ENCODE measurements at regions not wholly inside any gene's neighbourhood (a gene's known extent, or its start where the extent isn't known, plus 50 kb on each side); places are given as distances from the start of the nearest gene placed in this dataset.

- no peak for TF ChIP-seq SIN3A (IDR thresholded peaks at IDR 0.05; ENCODE audit: borderline replicate concordance, insufficient read depth, low read length)
- TF ChIP-seq, protein P1, sequence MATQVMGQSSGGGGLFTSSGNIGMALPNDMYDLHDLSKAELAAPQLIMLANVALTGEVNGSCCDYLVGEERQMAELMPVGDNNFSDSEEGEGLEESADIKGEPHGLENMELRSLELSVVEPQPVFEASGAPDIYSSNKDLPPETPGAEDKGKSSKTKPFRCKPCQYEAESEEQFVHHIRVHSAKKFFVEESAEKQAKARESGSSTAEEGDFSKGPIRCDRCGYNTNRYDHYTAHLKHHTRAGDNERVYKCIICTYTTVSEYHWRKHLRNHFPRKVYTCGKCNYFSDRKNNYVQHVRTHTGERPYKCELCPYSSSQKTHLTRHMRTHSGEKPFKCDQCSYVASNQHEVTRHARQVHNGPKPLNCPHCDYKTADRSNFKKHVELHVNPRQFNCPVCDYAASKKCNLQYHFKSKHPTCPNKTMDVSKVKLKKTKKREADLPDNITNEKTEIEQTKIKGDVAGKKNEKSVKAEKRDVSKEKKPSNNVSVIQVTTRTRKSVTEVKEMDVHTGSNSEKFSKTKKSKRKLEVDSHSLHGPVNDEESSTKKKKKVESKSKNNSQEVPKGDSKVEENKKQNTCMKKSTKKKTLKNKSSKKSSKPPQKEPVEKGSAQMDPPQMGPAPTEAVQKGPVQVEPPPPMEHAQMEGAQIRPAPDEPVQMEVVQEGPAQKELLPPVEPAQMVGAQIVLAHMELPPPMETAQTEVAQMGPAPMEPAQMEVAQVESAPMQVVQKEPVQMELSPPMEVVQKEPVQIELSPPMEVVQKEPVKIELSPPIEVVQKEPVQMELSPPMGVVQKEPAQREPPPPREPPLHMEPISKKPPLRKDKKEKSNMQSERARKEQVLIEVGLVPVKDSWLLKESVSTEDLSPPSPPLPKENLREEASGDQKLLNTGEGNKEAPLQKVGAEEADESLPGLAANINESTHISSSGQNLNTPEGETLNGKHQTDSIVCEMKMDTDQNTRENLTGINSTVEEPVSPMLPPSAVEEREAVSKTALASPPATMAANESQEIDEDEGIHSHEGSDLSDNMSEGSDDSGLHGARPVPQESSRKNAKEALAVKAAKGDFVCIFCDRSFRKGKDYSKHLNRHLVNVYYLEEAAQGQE (IDR thresholded peaks at IDR 0.05; ENCODE audit: insufficient read depth in 1 of 2, low read depth in 2 of 2, low read length in 2 of 2), result no peak
- TF ChIP-seq FOXP2 (optimal IDR thresholded peaks at IDR 0.05; ENCODE audit: borderline replicate concordance, extremely low read depth, extremely low read length, insufficient read depth), result no peak
- TF ChIP-seq POLR2AphosphoS5 (IDR thresholded peaks at IDR 0.05; ENCODE audit: low read depth, low read length), result no peak
- no peak for TF ChIP-seq TAF1 (IDR thresholded peaks at IDR 0.05; ENCODE audit: borderline replicate concordance, insufficient read depth, low read length)
Observed at GRCh38 chr13:58202099-58202498, 570.6 kb downstream of the PCDH17 start.

DNA sequence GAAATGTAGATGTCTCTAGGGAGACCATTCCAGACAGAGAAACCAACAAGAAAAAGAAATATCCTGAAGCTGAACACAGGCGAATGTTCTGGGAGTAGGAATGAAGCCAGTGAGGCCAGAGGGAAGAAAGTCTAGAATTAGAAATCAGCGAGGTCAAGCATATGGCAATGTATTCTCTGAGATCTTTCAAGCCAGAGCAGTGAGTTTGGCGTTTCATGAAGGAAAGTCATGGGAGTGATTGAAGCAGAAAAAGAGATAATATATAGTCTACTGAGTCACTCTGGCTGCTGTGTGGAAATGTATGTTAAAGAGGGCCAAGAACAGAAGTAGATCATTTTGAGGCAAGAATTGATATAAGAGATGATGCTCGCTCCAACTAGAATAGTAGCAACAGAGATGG, 576.0 kb downstream of the PCDH17 start:
- TF ChIP-seq TAF1 (IDR thresholded peaks at IDR 0.05; ENCODE audit: borderline replicate concordance, insufficient read depth, low read length), result no peak
- TF ChIP-seq, protein P1 (IDR thresholded peaks at IDR 0.05; ENCODE audit: insufficient read depth in 1 of 2, low read depth in 2 of 2, low read length in 2 of 2), result no peak
- TF ChIP-seq POLR2AphosphoS5 (IDR thresholded peaks at IDR 0.05; ENCODE audit: low read depth, low read length), result no peak
- TF ChIP-seq SIN3A (IDR thresholded peaks at IDR 0.05; ENCODE audit: borderline replicate concordance, insufficient read depth, low read length), result no peak
- no peak for TF ChIP-seq FOXP2 (optimal IDR thresholded peaks at IDR 0.05; ENCODE audit: borderline replicate concordance, extremely low read depth, extremely low read length, insufficient read depth)

- TF ChIP-seq, protein P1 (IDR thresholded peaks at IDR 0.05; ENCODE audit: insufficient read depth in 1 of 2, low read depth in 2 of 2, low read length in 2 of 2), result no peak
- TF ChIP-seq FOXP2 (optimal IDR thresholded peaks at IDR 0.05; ENCODE audit: borderline replicate concordance, extremely low read depth, extremely low read length, insufficient read depth) (no peak), POLR2AphosphoS5 (IDR thresholded peaks at IDR 0.05; ENCODE audit: low read depth, low read length) (no peak), SIN3A (IDR thresholded peaks at IDR 0.05; ENCODE audit: borderline replicate concordance, insufficient read depth, low read length) (no peak), TAF1 (IDR thresholded peaks at IDR 0.05; ENCODE audit: borderline replicate concordance, insufficient read depth, low read length) (no peak)
Observed at GRCh38 chr13:58235454-58235853, 603.9 kb downstream of the PCDH17 start.

DNA sequence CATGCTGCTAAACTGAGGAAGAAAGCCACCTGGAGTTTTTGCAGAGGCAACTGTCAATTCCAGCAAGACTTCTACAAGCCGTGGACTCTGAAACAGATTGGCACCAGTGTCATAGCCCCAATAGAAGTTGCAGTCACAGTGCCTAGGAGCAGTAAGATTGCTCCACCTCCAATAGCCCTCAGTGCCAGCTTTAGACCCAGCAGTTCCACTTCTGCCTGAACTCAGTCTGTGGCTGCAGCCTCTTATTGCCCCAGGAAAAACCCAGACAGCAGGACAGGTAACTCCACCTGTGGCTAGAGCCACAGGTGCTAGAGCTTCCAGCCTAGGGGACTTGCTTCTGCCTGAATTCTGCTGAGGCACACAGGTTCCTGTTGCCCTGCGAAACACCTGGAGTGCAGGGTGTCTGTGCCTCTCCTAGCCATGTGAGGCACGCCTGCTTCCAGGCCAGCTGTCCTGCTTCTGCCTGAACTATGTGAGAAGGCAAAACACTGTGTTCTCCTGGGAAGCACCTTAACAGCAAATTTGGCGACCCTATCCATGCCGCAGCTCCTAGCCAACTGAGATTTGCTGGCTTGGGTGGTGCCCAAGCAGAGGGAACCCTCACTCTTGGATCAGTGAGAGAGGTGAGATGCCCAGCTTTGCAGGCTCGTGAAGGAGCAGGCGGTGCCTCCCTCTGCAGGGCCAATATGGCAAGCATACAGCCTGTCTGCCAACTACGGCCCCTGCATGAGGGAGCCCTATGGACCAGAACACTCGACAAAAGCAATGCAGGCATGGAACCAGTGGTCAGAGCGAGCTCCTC, 607.6 kb downstream of the PCDH17 start:
- TF ChIP-seq, protein P1 (IDR thresholded peaks at IDR 0.05; ENCODE audit: insufficient read depth in 1 of 2, low read depth in 2 of 2, low read length in 2 of 2), result no peak
- TF ChIP-seq TAF1 (IDR thresholded peaks at IDR 0.05; ENCODE audit: borderline replicate concordance, insufficient read depth, low read length), result no peak
- TF ChIP-seq POLR2AphosphoS5 (IDR thresholded peaks at IDR 0.05; ENCODE audit: low read depth, low read length), result no peak
- no peak for TF ChIP-seq FOXP2 (optimal IDR thresholded peaks at IDR 0.05; ENCODE audit: borderline replicate concordance, extremely low read depth, extremely low read length, insufficient read depth)
- no peak for TF ChIP-seq SIN3A (IDR thresholded peaks at IDR 0.05; ENCODE audit: borderline replicate concordance, insufficient read depth, low read length)
